ENCODE measurements at regions not wholly inside any gene's neighbourhood (a gene's known extent, or its start where the extent isn't known, plus 50 kb on each side); places are given as distances from the start of the nearest gene placed in this dataset.

- no peak for DNase-seq (ENCODE audit: low read depth, low spot score)
Observed at GRCh38 chr17:72574675-72575510, 454.1 kb downstream of the SOX9 start.

DNA sequence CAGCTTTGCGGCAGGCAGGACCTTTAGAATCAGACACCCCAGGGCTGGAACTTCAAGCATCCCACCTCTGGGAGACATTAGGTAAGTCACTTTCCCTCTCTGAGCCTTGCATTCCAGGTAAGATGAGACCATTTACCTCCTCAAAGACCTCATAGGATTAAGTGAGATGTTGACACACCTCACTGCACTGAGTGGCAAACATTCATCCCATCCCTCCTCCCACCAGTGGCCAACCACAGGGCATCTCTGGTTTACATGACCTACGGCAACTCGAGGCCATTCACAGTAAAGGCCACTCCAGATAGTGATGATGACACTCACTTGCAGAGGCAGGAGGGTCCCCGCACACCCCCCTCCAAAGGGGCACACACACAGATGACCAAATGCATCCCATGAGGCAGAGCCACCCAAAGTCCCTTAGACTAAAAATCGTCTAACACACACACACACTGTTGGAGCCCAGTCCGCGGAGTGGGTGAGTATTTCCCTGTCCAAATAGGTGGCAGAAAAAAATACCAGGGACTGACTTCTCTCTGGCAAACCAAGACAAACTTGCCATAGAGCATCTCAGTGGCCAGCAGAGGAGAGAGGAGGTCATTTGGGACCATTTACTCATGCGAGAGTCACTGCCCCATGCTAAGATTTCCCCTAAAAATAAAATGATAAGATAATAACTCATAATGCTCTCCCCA lies 454.9 kb downstream of the SOX9 start:
- no peak for DNase-seq (ENCODE audit: low read depth, low spot score)

- DNase-seq (ENCODE audit: low read depth, low spot score): no peak
Observed at GRCh38 chr17:72576289-72576759, 455.5 kb downstream of the SOX9 start.

DNA sequence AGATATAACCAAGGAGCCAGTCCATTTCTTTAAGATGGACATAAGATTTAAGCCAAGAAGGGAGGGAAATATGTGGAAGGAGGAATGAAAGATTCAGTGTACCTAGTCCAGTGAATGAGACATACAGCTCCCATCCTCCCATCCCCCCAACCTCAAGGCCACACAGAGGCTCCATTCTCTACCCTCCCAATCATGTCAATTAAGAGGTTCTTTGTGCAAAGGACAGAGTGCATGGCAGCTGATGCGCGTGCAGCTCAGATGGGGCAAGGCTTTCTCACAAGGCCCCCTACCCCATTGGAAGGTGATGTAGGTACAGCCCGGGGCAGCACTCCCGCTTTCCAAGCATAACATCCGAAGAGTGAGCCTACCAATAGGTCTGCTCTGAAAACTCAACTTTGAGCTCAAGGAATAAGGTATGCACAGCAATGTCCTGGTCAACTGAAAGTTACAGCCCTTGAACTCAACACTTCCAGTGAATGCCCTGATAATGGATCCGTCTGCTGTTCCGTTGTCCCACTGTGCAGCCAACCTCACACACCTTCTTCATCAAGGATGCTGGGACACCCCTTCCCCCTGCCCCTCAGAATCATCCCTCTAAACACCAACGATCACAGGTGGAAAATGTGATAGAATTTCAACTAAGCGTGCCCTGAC lies 458.1 kb downstream of the SOX9 start:
- no peak for DNase-seq (ENCODE audit: low read depth, low spot score)

GRCh38 chr17:72579990-72580320 lies 459.1 kb downstream of the SOX9 start:
- DNase-seq (ENCODE audit: low read depth, low spot score): no peak

- DNase-seq (ENCODE audit: low read depth, low spot score): no peak
Observed at GRCh38 chr17:72580321-72581127, 459.7 kb downstream of the SOX9 start.

GRCh38 chr17:72587156-72587555 lies 466.3 kb downstream of the SOX9 start:
- DNase-seq (ENCODE audit: low read depth, low spot score): no peak

GRCh38 chr17:72587773-72588511 lies 467.1 kb downstream of the SOX9 start:
- DNase-seq (ENCODE audit: low read depth, low spot score): no peak

- no peak for DNase-seq (ENCODE audit: low read depth, low spot score)
Observed at GRCh38 chr17:72588561-72588960, 467.7 kb downstream of the SOX9 start.

DNA sequence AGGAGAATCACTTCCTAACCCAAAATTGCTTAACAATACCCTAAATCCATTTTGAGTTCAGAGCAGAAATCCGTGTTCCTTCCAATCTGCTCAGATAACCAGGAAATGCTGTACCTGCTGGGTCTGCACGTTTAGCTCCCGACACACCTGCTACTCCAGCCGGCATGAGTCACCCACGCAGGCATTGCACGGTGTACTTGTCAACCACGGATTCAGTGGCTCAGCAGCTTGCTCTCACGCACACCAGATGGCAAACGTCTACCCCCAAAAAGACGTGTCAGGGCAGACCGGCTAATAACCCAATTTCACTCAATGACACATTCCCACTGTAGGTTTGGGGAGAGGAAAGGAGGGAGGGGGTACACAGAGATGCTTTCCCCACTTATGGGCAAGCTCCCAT lies 468.1 kb downstream of the SOX9 start:
- DNase-seq (ENCODE audit: low read depth, low spot score): no peak

DNA sequence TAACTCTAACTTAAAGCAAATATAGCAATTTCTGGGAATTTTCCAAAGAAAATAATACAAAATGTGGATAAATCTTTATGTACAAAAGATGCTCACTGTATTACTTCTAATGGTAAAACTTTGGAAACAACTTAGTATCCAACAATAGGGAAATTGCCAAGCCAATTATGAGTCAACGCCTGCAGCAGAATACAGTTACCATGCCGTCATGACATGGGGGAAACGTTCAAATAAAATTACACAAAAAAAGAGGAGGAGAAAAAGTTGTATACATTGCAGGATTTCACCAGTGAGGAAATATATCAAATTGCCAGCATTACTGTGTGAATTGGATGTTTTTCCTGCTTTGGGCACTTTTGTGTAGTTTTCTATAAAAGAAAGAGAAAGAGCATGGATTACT lies 469.6 kb downstream of the SOX9 start:
- no peak for DNase-seq (ENCODE audit: low read depth, low spot score)

DNA sequence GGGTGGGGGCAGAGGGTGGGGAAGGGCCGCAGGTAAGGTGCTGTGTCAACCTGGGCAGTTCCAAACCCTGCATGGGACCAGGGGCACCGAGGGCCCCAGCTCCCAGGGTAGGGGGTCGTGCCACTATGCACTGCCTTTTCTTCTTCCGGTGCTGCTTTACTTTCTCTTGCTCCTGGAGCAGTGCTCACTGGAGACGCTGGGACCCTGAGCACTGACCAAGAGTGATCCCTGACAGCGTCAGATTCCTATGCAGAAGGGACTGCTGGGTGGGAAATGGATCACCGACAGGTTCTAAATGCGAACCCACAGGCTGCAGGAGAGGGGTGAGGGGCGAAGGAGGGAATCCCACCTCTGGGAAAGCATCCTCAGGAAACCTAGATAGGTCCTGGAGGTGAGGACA lies 470.1 kb downstream of the SOX9 start:
- DNase-seq (ENCODE audit: low read depth, low spot score): no peak

DNA sequence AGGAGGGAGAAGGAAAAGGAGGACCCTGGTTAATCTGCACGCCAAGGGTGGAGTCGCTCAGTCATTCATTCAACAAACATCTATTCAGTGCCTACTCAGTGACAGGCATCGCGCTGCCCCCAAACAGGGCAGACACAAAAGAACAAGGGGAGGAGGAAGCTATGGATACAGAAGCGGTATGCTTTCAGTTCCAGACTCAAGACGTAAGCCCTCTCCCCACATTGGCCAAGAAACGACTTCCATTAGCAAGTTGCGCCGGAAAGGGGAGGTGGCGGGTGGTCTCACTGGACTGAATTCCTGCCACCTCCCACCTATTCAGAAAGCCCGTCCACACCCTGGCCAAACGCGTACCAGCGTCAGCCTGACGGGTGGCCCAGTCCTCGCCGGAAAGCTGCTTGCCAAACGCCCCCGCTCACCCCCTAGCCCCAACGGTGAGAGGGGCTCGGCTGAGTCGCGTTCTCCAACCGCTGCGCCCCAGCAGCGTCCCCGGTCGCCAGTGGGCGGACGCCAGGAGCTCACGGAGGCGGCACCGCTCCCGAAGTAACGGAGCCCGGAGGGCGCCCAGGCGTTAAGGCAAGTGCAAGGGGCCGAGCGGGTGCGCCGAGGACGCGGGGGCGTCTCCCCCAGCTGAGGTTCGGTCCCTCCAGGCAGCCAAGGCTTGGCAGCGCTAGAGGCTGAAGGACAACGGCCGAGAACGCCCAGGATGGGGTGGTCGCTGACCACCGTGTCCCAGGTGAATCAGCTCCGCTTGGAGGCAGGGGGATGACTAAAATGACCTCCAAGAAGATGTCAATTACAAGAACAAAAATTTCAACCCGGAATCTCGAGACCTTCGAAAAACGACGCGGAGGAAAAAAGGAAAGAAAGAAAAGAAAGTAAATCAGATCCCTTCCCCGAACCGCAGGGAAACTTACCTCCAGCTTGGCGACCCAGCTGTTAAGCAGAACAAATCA lies 470.7 kb downstream of the SOX9 start:
- DNase-seq (ENCODE audit: low read depth, low spot score): no peak

GRCh38 chr17:72592242-72592966 lies 471.6 kb downstream of the SOX9 start:
- DNase-seq (ENCODE audit: low read depth, low spot score): peak; percentile 54

DNA sequence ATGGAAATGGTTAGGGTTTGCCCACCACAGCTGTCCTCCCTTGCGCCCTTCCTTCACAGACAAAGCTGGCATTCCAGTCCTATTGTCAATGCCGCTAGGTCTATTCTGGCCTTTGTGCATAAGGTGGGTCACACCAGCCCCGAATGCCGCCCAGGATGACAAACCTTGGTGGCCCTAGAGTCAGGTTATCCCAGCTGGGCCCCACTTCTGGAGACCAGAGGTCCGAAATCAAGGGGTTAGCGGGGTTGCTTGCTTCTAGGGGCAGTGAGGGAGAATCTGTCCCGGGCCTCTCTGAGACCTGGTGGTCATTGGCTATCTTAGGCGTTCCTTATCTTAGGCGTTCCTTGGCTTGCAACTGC lies 472.1 kb downstream of the SOX9 start:
- no peak for DNase-seq (ENCODE audit: low read depth, low spot score)

DNA sequence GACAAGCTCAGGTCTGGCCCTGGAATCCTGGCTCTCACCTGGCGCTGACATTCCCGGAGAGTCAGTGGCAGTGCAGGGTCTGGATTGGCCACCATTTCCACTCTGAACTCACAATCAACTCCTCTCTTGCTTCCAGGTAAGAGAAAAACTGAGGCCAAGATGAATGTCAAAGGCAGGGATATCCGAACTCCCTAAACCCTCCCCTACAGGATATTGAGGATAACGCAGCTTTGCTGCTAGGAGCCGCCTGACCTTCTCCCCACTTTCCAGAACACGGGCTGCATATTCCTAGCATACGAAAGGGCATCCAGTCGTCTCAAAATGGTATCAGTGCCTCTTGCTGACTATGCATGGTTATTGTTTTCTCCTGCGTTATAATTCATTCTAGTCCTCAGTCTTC lies 473.4 kb downstream of the SOX9 start:
- no peak for DNase-seq (ENCODE audit: low read depth, low spot score)
